ENCODE measurements at regions not wholly inside any gene's neighbourhood (a gene's known extent, or its start where the extent isn't known, plus 50 kb on each side); places are given as distances from the start of the nearest gene placed in this dataset.

DNA sequence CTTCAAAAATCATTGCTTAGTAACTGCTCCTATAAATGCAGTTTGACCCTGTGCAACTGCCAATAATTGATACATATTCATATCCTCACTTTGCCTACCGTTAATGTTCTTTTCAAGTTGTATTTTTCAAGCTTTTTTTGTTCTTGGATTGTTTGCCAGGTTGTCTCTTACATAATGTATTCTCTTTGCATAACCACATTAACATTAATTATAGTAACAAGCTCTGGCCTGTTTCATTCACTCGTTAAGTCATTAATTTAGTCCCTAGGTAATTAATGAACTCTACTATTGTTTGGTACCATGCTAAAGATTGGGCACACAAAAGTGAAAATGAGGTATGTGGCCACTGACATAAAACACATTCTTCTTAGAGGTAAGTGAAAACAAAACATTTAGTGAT is 1338.8 kb downstream of the NSUN3 start:
- no peaks in the 10 kb centered on the region for H3K27me3 ChIP-seq (ENCODE audit: control insufficient read depth, insufficient read depth, low read length)
- DNase-seq (ENCODE audit: low read depth, low spot score): no peak
- no CpG with 5 or more reads among the region's 2 CpGs for WGBS (ENCODE audit: insufficient coverage, insufficient read length)
- no peak overlapping the region for H3K4me3 ChIP-seq (ENCODE audit: low read length)
- no peaks in the 10 kb centered on the region for H3K9me3 ChIP-seq (ENCODE audit: control insufficient read depth, insufficient read depth, low read length)
- H3K36me3 ChIP-seq (ENCODE audit: control insufficient read depth, insufficient read depth, low read length): no peaks in the 10 kb centered on the region
- H3K4me1 ChIP-seq (ENCODE audit: control insufficient read depth, insufficient read depth, low read length): no peaks in the 10 kb centered on the region
- no peak overlapping the region for H3K27ac ChIP-seq (ENCODE audit: low read length)

DNA sequence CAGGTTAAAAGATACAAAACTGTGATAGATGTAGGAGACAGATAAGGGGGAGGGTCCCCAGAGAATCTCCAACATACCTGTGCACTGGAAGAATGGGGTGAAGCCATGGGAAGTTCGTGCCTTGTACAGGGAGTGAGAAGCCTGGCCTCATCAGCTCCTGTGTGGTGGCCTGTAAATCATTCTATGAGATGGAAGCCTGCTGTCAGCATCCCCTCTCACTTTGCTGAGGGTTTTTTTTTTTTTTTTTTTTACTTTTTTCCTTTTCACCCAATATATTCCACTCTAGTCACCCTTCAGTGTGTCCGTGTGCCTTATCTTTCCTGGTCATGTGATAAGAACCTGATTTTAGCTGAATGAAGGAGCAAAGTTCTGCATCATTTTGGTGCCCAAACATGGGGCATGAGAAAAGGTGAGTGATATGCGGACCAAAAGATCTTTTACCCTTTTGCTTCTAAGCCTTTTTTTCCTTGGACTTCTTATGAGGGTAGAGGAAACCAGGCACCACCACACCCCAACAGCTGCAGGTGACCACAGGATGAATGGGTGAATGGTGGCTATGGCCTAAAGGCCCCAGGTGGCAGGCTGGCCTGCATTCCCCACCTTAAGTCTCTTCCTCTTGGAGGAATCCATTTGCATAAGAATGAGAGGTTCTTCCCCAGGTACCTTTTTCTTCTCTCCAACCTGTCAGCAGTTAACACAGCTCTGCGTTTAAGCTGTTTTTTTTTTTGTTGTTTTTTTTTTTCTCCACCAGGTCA is 1345.0 kb downstream of the NSUN3 start:
- Histone ChIP-seq H3K27ac (ENCODE audit: low read length) (no peak overlapping the region), H3K27me3 (ENCODE audit: control insufficient read depth, insufficient read depth, low read length) (no peaks in the 10 kb centered on the region), H3K4me1 (ENCODE audit: control insufficient read depth, insufficient read depth, low read length) (no peaks in the 10 kb centered on the region), H3K9me3 (ENCODE audit: control insufficient read depth, insufficient read depth, low read length) (no peaks in the 10 kb centered on the region), H3K4me3 (ENCODE audit: low read length) (no peak overlapping the region), H3K36me3 (ENCODE audit: control insufficient read depth, insufficient read depth, low read length) (no peaks in the 10 kb centered on the region)
- peak; percentile 45 for DNase-seq (ENCODE audit: low read depth, low spot score)
- no CpG with 5 or more reads among the region's 4 CpGs for WGBS (ENCODE audit: insufficient coverage, insufficient read length)

GRCh38 chr3:95408464-95408862 is 1345.6 kb downstream of the NSUN3 start:
- Histone ChIP-seq H3K4me3 (ENCODE audit: low read length) (no peak overlapping the region), H3K36me3 (ENCODE audit: control insufficient read depth, insufficient read depth, low read length) (no peaks in the 10 kb centered on the region), H3K9me3 (ENCODE audit: control insufficient read depth, insufficient read depth, low read length) (no peaks in the 10 kb centered on the region), H3K27ac (ENCODE audit: low read length) (no peak overlapping the region), H3K27me3 (ENCODE audit: control insufficient read depth, insufficient read depth, low read length) (no peaks in the 10 kb centered on the region), H3K4me1 (ENCODE audit: control insufficient read depth, insufficient read depth, low read length) (no peaks in the 10 kb centered on the region)
- no peak for DNase-seq (ENCODE audit: low read depth, low spot score)
- WGBS (ENCODE audit: insufficient coverage, insufficient read length): no CpG with 5 or more reads among the region's 3 CpGs

DNA sequence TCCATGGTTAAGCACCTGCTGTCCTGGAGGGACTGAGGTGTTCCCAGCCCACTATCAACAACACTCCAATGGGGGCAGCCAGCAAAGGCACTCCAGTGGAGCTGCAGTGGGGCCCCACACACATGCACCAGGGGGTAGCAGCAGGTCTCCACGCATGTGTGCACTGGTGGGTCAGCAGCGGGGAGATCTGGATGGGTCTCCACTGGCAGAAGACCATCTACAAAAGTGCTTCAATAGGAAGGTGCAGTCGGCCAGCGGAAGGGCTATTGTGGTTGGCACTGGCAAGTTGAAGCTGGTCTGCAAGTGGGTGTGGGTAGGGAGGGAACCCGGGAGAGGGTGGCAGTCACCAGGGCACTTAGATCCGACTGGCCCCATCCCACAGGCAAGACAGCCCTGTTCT is 1355.4 kb downstream of the NSUN3 start:
- Histone ChIP-seq H3K27ac (ENCODE audit: low read length) (no peak overlapping the region), H3K9me3 (ENCODE audit: control insufficient read depth, insufficient read depth, low read length) (no peaks in the 10 kb centered on the region), H3K4me1 (ENCODE audit: control insufficient read depth, insufficient read depth, low read length) (no peaks in the 10 kb centered on the region), H3K27me3 (ENCODE audit: control insufficient read depth, insufficient read depth, low read length) (no peaks in the 10 kb centered on the region), H3K36me3 (ENCODE audit: control insufficient read depth, insufficient read depth, low read length) (no peaks in the 10 kb centered on the region), H3K4me3 (ENCODE audit: low read length) (no peak overlapping the region)
- DNase-seq (ENCODE audit: low read depth, low spot score): no peak
- WGBS (ENCODE audit: insufficient coverage, insufficient read length): no CpG with 5 or more reads among the region's 6 CpGs

DNA sequence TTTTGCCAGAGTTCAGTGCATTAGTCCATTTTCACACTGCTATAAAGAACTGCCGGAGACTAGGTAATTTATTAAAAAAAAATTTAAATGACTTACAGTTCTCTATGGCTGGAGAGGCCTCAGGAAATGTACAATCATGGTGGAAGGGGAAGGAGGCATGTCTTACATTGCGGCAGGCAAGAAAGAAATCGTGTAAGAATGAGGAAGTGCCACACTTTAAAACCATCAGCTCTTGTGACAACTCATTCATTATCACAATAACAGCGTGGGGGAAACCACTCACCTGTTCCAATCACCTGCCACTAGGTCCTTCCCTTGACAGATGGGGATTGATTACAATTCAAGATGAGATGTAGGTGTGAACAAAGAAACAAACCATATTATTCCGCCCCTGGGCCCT is 1361.4 kb downstream of the NSUN3 start:
- H3K9me3 ChIP-seq (ENCODE audit: control insufficient read depth, insufficient read depth, low read length): no peaks in the 10 kb centered on the region
- no peak for DNase-seq (ENCODE audit: low read depth, low spot score)
- WGBS (ENCODE audit: insufficient coverage, insufficient read length): no CpG with 5 or more reads among the region's 5 CpGs
- H3K27me3 ChIP-seq (ENCODE audit: control insufficient read depth, insufficient read depth, low read length): no peaks in the 10 kb centered on the region
- no peaks in the 10 kb centered on the region for H3K36me3 ChIP-seq (ENCODE audit: control insufficient read depth, insufficient read depth, low read length)
- no peak overlapping the region for H3K4me3 ChIP-seq (ENCODE audit: low read length)
- H3K4me1 ChIP-seq (ENCODE audit: control insufficient read depth, insufficient read depth, low read length): no peaks in the 10 kb centered on the region
- H3K27ac ChIP-seq (ENCODE audit: low read length): no peak overlapping the region

DNA sequence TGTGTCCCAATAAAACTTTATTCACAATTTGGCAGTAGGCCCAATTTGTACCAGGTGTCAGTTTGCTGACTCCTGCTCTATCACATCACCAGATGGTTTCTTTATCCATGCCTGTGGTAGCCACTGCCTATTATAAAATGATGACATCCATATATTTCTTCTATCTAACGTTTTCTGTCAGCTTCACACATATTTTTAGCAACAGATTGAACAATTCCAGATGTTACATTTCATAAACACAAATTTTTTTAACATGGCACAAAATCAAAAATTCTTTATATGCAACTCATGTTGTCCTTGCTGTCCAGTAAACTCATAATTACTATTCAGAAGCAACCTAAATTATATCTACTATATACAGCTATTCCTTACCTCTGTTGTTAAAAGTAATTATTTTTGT is 1371.6 kb downstream of the NSUN3 start:
- Histone ChIP-seq H3K4me3 (ENCODE audit: low read length) (no peak overlapping the region), H3K27ac (ENCODE audit: low read length) (no peak overlapping the region), H3K27me3 (ENCODE audit: control insufficient read depth, insufficient read depth, low read length) (no peaks in the 10 kb centered on the region), H3K4me1 (ENCODE audit: control insufficient read depth, insufficient read depth, low read length) (no peaks in the 10 kb centered on the region), H3K9me3 (ENCODE audit: control insufficient read depth, insufficient read depth, low read length) (no peaks in the 10 kb centered on the region), H3K36me3 (ENCODE audit: control insufficient read depth, insufficient read depth, low read length) (no peaks in the 10 kb centered on the region)
- WGBS (ENCODE audit: insufficient coverage, insufficient read length): no CpG with 5 or more reads among the region's 1 CpG
- no peak for DNase-seq (ENCODE audit: low read depth, low spot score)

GRCh38 chr3:95437409-95437808 is 1374.5 kb downstream of the NSUN3 start:
- H3K9me3 ChIP-seq (ENCODE audit: control insufficient read depth, insufficient read depth, low read length): no peaks in the 10 kb centered on the region
- no peak overlapping the region for H3K4me3 ChIP-seq (ENCODE audit: low read length)
- no peaks in the 10 kb centered on the region for H3K4me1 ChIP-seq (ENCODE audit: control insufficient read depth, insufficient read depth, low read length)
- no peak overlapping the region for H3K27ac ChIP-seq (ENCODE audit: low read length)
- DNase-seq (ENCODE audit: low read depth, low spot score): no peak
- H3K36me3 ChIP-seq (ENCODE audit: control insufficient read depth, insufficient read depth, low read length): no peaks in the 10 kb centered on the region
- no peaks in the 10 kb centered on the region for H3K27me3 ChIP-seq (ENCODE audit: control insufficient read depth, insufficient read depth, low read length)

DNA sequence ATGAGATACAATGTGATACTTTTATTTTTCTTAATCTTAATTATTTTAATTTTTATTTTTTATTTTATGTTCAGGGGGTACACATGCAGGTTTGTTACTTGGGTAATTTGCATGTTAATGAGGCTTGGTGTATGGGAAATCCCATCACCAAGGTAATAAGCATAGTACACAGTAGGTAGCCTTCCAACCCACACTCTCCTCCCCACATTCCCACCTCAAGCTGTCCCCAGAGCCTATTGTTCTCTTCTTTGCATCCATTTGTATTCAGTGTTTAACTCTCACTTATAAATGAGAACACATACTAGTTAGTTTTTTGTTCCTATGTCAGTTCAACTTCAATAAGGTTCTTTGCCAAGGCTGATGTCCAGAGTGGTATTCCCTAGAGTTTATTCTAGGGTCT is 1375.4 kb downstream of the NSUN3 start:
- H3K4me1 ChIP-seq (ENCODE audit: control insufficient read depth, insufficient read depth, low read length): no peaks in the 10 kb centered on the region
- peak; percentile 5 for DNase-seq (ENCODE audit: low read depth, low spot score)
- no peak overlapping the region for H3K27ac ChIP-seq (ENCODE audit: low read length)
- H3K27me3 ChIP-seq (ENCODE audit: control insufficient read depth, insufficient read depth, low read length): no peaks in the 10 kb centered on the region
- H3K9me3 ChIP-seq (ENCODE audit: control insufficient read depth, insufficient read depth, low read length): no peaks in the 10 kb centered on the region
- no peaks in the 10 kb centered on the region for H3K36me3 ChIP-seq (ENCODE audit: control insufficient read depth, insufficient read depth, low read length)
- no peak overlapping the region for H3K4me3 ChIP-seq (ENCODE audit: low read length)

GRCh38 chr3:95442766-95443165 is 1371.6 kb upstream of the EPHA6 start:
- H3K4me1 ChIP-seq (ENCODE audit: control insufficient read depth, insufficient read depth, low read length): no peaks in the 10 kb centered on the region
- WGBS (ENCODE audit: insufficient coverage, insufficient read length): no CpG with 5 or more reads among the region's 2 CpGs

DNA sequence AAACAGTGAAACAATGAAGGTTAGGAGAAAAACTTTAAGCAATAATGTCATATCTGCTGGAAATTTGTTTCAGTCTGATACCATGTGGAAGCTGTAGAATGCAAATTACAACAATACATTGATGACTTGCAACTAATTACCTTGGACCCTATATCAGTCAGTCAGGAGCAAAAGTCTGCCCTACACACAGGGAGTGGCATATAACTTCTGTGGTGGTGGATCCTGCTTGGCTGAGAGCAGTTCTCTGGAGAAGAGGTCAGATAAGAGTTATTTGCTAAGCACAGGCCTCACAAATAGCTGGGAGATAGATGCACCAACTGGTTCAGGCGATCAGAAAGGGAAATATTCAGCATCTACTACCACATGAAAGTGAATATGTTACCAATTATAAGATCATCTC is 1364.6 kb upstream of the EPHA6 start:
- Histone ChIP-seq H3K4me1 (ENCODE audit: control insufficient read depth, insufficient read depth, low read length) (no peaks in the 10 kb centered on the region), H3K27me3 (ENCODE audit: control insufficient read depth, insufficient read depth, low read length) (no peaks in the 10 kb centered on the region), H3K36me3 (ENCODE audit: control insufficient read depth, insufficient read depth, low read length) (no peaks in the 10 kb centered on the region), H3K9me3 (ENCODE audit: control insufficient read depth, insufficient read depth, low read length) (no peaks in the 10 kb centered on the region), H3K4me3 (ENCODE audit: low read length) (no peak overlapping the region), H3K27ac (ENCODE audit: low read length) (no peak overlapping the region)
- WGBS (ENCODE audit: insufficient coverage, insufficient read length): no CpG with 5 or more reads among the region's 1 CpG
- DNase-seq (ENCODE audit: low read depth, low spot score): no peak

More at GRCh38 chr3:95442766-95443165, 1371.6 kb upstream of the EPHA6 start:
- Histone ChIP-seq H3K4me3 (ENCODE audit: low read length) (no peak overlapping the region), H3K27me3 (ENCODE audit: control insufficient read depth, insufficient read depth, low read length) (no peaks in the 10 kb centered on the region), H3K9me3 (ENCODE audit: control insufficient read depth, insufficient read depth, low read length) (no peaks in the 10 kb centered on the region), H3K27ac (ENCODE audit: low read length) (no peak overlapping the region), H3K36me3 (ENCODE audit: control insufficient read depth, insufficient read depth, low read length) (no peaks in the 10 kb centered on the region)
- no peak for DNase-seq (ENCODE audit: low read depth, low spot score)

- no peaks in the 10 kb centered on the region for H3K4me1 ChIP-seq (ENCODE audit: control insufficient read depth, insufficient read depth, low read length)
These were observed 1361.2 kb upstream of the EPHA6 start for GRCh38 chr3:95453242-95453641.

More at GRCh38 chr3:95453242-95453641, 1361.2 kb upstream of the EPHA6 start:
- no peak for DNase-seq (ENCODE audit: low read depth, low spot score)
- Histone ChIP-seq H3K27me3 (ENCODE audit: control insufficient read depth, insufficient read depth, low read length) (no peaks in the 10 kb centered on the region), H3K9me3 (ENCODE audit: control insufficient read depth, insufficient read depth, low read length) (no peaks in the 10 kb centered on the region), H3K36me3 (ENCODE audit: control insufficient read depth, insufficient read depth, low read length) (no peaks in the 10 kb centered on the region), H3K4me3 (ENCODE audit: low read length) (no peak overlapping the region), H3K27ac (ENCODE audit: low read length) (no peak overlapping the region)
- WGBS (ENCODE audit: insufficient coverage, insufficient read length): no CpG with 5 or more reads among the region's 2 CpGs

Data from iPS DF 6.9 (cell line).